Kidney epithelial cell (primary cell): ENCODE measurements at regions not wholly inside any gene's neighbourhood (a gene's known extent, or its start where the extent isn't known, plus 50 kb on each side); places are given as distances from the start of the nearest gene placed in this dataset.

Source experiments
- DNase-seq: peaks from one replicate; pipeline ENCODE4 v3.0.0-alpha.2; 2010; ENCODE audit warnings: low read depth
- H3K27me3 ChIP-seq: 2 replicates; pipeline ENCODE4 v1.6.0; 2011; ENCODE audit warnings: low read length; ENCODE audit not compliant: control insufficient read depth, insufficient read depth
- H3K36me3 ChIP-seq: 2 replicates; pipeline ENCODE4 v1.5.1; 2011; ENCODE audit warnings: low read length; ENCODE audit not compliant: control insufficient read depth, insufficient read depth
- H3K4me3 ChIP-seq: 2 replicates; pipeline ENCODE4 v1.5.1; 2011; ENCODE audit warnings: low read depth, mild to moderate bottlenecking, control low read depth, low read length
- TF ChIP-seq, protein P1 (sequence below): IDR thresholded peaks from 2 replicates; pipeline ENCODE4 v1.5.1; 2011; ENCODE audit warnings: mild to moderate bottlenecking, moderate library complexity, low read length, control low read depth, inconsistent platforms; ENCODE audit not compliant: insufficient read depth, poor library complexity, severe bottlenecking

DNA sequence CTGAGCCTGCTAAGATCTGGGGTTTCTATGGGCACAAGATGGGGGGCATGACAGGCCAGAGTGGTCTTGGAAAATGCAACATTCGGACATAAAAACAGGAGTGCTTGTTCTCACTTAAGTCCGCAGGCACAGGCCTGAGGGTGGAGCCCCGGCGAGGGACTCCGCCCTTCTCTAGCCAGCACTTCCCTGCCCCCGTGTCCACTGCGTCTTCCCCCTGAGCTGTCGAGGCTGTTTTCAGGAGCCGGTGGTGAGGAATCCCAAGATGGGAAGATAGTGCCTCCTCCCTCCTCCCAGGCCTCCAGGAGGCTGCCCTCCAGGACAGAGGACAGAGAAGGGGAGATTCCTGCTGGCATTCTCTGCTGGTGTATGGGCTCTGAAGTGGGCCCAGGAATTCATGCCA, 105.2 kb downstream of the TLR5 start:
- peaks cover 9% of the 10 kb centered on the region for H3K27me3 ChIP-seq
- no peak overlapping the region for H3K4me3 ChIP-seq
- TF ChIP-seq, protein P1, sequence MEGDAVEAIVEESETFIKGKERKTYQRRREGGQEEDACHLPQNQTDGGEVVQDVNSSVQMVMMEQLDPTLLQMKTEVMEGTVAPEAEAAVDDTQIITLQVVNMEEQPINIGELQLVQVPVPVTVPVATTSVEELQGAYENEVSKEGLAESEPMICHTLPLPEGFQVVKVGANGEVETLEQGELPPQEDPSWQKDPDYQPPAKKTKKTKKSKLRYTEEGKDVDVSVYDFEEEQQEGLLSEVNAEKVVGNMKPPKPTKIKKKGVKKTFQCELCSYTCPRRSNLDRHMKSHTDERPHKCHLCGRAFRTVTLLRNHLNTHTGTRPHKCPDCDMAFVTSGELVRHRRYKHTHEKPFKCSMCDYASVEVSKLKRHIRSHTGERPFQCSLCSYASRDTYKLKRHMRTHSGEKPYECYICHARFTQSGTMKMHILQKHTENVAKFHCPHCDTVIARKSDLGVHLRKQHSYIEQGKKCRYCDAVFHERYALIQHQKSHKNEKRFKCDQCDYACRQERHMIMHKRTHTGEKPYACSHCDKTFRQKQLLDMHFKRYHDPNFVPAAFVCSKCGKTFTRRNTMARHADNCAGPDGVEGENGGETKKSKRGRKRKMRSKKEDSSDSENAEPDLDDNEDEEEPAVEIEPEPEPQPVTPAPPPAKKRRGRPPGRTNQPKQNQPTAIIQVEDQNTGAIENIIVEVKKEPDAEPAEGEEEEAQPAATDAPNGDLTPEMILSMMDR: no peak
- no peak for DNase-seq
- H3K36me3 ChIP-seq: no peaks in the 10 kb centered on the region

DNA sequence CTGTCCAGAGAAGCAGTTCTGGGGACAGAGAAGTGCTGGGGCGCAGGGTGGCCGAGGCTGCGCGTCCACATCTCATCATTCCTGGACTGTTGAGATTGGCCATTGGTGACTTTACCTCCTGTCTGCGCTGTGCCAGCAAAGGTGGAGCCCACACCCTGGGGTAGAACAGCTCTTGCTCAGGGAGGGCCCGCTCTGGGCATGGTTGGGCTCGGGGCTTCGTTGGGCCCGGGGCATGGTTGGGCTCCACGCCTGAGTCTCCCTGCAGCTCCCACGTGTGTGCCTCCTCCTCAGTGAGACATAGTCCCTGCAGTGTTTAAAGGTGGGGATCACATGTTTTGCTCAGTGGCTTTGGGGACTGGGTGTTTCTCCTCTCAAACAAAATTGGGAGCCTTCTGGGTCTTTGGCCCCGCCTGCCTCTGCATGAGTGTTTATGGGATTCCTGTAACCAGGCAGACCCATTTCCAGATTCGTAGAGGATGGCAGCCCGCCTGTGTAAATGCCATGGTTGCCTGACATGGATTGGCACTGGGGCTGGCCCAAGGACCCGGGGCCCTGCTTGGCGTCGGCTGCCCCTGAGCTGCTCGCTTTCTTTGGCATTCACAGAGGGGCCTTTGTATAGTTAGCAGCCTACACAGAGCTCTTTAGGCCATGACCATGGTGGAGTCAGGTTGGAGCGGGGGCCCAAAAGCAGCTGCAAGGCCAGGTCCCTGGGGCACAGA, 104.6 kb downstream of the TLR5 start:
- TF ChIP-seq, protein P1: no peak
- Histone ChIP-seq H3K27me3 (peaks cover 9% of the 10 kb centered on the region), H3K4me3 (no peak overlapping the region), H3K36me3 (no peaks in the 10 kb centered on the region)
- no peak for DNase-seq

DNA sequence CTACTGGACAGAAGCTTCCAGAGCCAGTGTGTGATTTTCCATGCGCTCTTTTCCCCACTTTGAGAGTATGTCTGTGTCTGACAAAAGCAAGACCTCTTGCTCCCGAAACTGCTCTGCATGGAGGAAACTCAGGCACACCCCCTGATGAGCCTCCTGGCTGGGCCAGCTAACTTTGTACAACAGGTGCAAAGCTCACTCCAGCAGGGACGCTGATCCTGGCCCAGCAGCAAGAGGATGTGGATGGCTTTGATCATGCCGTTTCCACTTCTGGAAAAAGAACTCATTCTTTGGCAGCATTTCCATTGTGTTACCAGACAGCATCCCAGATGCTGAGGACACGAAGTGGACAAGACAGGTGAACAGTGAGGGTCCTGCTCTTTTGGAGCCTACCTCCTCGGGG, 103.1 kb downstream of the TLR5 start:
- Histone ChIP-seq H3K27me3 (peaks cover 9% of the 10 kb centered on the region), H3K36me3 (no peaks in the 10 kb centered on the region), H3K4me3 (no peak overlapping the region)
- no peak for DNase-seq
- TF ChIP-seq, protein P1: no peak

DNA sequence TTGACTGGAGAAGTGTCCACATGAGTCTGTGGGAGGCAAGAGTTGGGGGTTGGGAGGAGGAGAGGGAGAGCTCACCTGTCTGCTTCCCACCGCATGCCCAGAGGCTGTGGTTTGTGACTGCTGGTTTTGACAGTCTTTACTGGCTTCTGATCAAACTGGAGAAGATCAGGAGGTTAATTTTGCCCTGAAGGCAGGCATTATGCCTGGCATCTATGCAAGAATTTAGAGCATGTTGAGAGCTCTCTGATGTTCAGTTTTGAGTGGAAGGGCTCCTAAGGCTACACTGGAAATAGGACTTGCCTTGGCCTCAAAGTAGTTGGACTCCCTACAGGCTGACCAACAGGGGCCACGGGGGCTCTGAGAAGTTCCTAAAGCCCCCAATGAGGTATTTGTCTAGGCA, 101.6 kb downstream of the TLR5 start:
- TF ChIP-seq, protein P1: no peak
- H3K27me3 ChIP-seq: peaks cover 3% of the 10 kb centered on the region
- no peak for DNase-seq
- no peak overlapping the region for H3K4me3 ChIP-seq
- no peaks in the 10 kb centered on the region for H3K36me3 ChIP-seq

DNA sequence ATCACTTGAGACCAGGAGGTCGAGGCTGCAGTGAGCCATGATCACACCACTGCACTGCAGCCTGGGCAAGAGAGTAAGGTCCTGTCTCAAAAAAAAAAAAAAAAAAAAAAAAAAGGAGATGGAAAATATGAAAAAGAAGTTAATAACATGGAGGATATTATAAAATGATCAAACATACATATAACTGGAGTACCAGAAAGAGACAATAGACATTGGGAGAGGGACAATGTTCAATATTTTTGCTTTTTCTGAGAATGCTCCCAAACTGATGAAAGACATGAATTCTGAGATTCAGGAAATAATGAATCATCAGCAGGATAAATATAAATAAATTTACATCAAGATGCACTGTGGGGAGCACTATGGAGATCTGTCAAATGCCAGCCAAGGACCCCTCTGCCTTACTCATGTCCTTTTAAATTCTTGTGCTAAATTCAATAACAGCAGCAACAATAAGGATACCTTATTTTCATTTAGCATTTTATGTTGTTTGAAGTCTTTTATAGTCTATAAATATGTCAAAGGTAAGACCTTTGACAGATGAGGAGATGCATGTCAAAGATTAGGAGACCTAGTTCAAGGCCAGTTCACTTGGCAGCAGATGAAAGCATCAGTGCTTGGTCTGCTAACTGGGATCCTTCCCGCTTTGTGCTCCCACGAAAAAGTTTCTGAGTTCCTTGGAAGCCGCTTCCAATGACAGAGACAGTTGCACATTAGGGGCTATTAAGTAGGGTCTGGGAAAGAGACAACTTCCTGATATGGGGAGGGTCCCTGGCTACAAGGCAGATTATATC, 97.7 kb downstream of the TLR5 start:
- TF ChIP-seq, protein P1: no peak
- no peaks in the 10 kb centered on the region for H3K36me3 ChIP-seq
- no peak for DNase-seq
- no peaks in the 10 kb centered on the region for H3K27me3 ChIP-seq
- H3K4me3 ChIP-seq: no peak overlapping the region
